Adrenal gland (tissue), 9 donors: ENCODE measurements at regions not wholly inside any gene's neighbourhood (a gene's known extent, or its start where the extent isn't known, plus 50 kb on each side); places are given as distances from the start of the nearest gene placed in this dataset.

Experiments
- DNase-seq, 7 donors: peaks; one replicate each; pipeline ENCODE4 v3.0.0-alpha.2; 2019 to 2020
- H3K27ac ChIP-seq, 5 donors: fragments of 200-600 bp; sonication (generic) in 4 of 5; 1 replicate in 3 of 5; 2 replicates in 2 of 5; pipeline versions ENCODE4 v1.5.1 to v1.8.0; 2016 to 2020; ENCODE audit warnings: mild to moderate bottlenecking in 1 of 5
- H3K27me3 ChIP-seq: fragments of 200-600 bp; 2 replicates; pipeline ENCODE4 v1.8.0; 2021
- H3K36me3 ChIP-seq, 2 donors: fragments of 200-600 bp; replicated peaks in 1 of 2; 1 replicate in 1 of 2; 2 replicates in 1 of 2; pipeline versions ENCODE4 v1.5.1 to v1.8.0; 2018 to 2022
- H3K4me1 ChIP-seq, 2 donors: fragments of 200-600 bp; replicated peaks in 1 of 2; 1 replicate in 1 of 2; 2 replicates in 1 of 2; pipeline versions ENCODE4 v1.5.1 to v1.8.0; 2018 to 2021
- H3K4me3 ChIP-seq, 4 donors: fragments of 200-600 bp; sonication (generic) in 3 of 4; one replicate each; pipeline ENCODE4 v1.5.1; 2016 to 2018
- H3K9me3 ChIP-seq, 3 donors: fragments of 200-600 bp; sonication (generic) in 1 of 3; replicated peaks in 1 of 3; 1 replicate in 2 of 3; 2 replicates in 1 of 3; pipeline versions ENCODE4 v1.5.1 to v1.8.0; 2016 to 2021
- POLR2A ChIP-seq, 2 donors: fragments of 450-650 bp; IDR thresholded peaks; one replicate each; pipeline ENCODE4 v1.6.1; 2017; ENCODE audit warnings: antibody characterized with exemption in 2 of 2, mild to moderate bottlenecking in 2 of 2, moderate library complexity in 1 of 2
- WGBS, 4 donors: extraction: QIAGEN DNeasy Blood & Tissue Kit in 2 of 4; methylation state at CpG; one replicate each; pipeline versions ENCODE4 v1.1.5 to v1.1.7; 2013 to 2017; 5-methylcytosine and 5-hydroxymethylcytosine counted together
- intact Hi-C, 2 donors: fragments of 100-400 bp; cut with DNase I; formaldehyde crosslinking; loops; one replicate each; pipeline versions ENCODE4 v1.14.1 to v1.15.0; 2022 to 2023
- TF ChIP-seq, protein P1 (sequence below), 6 experiments: fragments of 450-650 bp in 4 of 6; fragments of 200-600 bp in 2 of 6; sonication (generic) in 1 of 6; IDR thresholded peaks; 1 replicate in 5 of 6; 2 replicates in 1 of 6; pipeline versions ENCODE4 v1.5.1 to v1.8.0; 2016 to 2021; ENCODE audit warnings: antibody characterized with exemption in 6 of 6, mild to moderate bottlenecking in 2 of 6, moderate library complexity in 1 of 6
- donor health status: healthy with polysubstance abuse.
- donor health status: Bipolar disorder and iron deficiency.
- donor health status: DM: yes; HTN: yes; CAD: no.
- donor health status: DM: no; HTN: no; CAD: no.
- donor health status: DM: no; HTN: no; CAD: no.

DNA sequence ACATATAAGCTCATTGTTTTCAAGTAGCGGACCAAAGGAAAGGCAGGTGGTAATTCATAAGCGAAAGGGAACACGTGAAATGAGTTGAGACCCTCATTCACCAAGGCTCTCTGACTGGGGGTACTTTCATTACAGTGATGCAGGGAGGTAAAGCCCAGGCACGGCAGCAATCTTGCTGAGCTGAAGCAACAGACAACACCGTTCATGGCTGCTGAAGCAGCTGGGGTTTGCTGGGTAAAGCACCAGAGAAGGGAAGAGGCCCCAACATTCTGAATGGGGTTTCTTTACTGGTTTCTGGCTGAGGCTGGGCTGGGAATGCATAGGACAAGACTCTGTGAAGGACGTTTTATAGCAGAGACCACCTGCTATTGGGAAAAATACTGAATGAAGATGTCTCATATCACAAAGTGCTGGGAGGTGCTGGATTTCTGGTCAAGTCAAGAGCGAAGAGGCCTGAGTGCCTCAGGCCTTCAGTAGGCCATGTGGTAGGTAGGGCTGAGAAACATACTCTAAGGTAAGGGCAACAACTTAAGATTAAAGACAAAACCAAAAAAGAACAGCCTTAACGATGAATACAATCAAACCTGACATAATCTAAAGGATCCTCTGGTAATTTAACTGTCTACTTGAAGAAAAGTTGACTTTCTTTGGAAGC is 324.7 kb upstream of the PIK3C3 start:
- Histone ChIP-seq H3K4me3 (no peak overlapping the region), H3K9me3 (no peaks in the 10 kb centered on the region), H3K27me3 (no peaks in the 10 kb centered on the region), H3K27ac (no peak overlapping the region), H3K4me1 (no peaks in the 10 kb centered on the region), H3K36me3 (no peaks in the 10 kb centered on the region)
- 81 to 87% (median 84%) methylated on average over 8 of the region's 8 CpGs for WGBS, 4 donors
- intact Hi-C loops = no loop called here
- no peak for DNase-seq
- no peak for TF ChIP-seq POLR2A (IDR thresholded peaks at IDR 0.05)
- TF ChIP-seq, protein P1, sequence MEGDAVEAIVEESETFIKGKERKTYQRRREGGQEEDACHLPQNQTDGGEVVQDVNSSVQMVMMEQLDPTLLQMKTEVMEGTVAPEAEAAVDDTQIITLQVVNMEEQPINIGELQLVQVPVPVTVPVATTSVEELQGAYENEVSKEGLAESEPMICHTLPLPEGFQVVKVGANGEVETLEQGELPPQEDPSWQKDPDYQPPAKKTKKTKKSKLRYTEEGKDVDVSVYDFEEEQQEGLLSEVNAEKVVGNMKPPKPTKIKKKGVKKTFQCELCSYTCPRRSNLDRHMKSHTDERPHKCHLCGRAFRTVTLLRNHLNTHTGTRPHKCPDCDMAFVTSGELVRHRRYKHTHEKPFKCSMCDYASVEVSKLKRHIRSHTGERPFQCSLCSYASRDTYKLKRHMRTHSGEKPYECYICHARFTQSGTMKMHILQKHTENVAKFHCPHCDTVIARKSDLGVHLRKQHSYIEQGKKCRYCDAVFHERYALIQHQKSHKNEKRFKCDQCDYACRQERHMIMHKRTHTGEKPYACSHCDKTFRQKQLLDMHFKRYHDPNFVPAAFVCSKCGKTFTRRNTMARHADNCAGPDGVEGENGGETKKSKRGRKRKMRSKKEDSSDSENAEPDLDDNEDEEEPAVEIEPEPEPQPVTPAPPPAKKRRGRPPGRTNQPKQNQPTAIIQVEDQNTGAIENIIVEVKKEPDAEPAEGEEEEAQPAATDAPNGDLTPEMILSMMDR (IDR thresholded peaks at IDR 0.05) = no peak

DNA sequence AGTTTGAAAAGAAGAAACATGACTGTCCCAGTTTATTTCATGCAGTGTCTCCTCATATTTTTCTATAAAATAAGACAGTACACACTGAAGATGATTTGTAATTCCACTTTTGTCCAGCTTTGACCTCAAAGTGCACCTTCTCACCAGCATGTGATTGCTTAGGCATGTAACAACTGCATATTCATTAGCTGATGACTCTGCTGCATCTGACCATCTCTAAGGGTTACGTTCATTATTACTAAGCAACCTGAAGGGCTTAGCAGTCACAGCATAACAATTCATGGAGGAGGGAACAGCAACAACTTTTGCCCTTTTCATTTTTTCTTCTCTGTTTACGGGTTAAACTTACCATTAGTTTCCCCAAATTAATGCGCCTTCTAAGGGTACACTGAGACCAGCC is 330.6 kb upstream of the PIK3C3 start:
- no peak for DNase-seq
- Histone ChIP-seq H3K4me1 (no peaks in the 10 kb centered on the region), H3K27me3 (no peaks in the 10 kb centered on the region), H3K4me3 (no peak overlapping the region), H3K9me3 (no peaks in the 10 kb centered on the region), H3K36me3 (no peaks in the 10 kb centered on the region), H3K27ac (no peak overlapping the region)
- TF ChIP-seq, protein P1 (IDR thresholded peaks at IDR 0.05) = no peak
- no peak for TF ChIP-seq POLR2A (IDR thresholded peaks at IDR 0.05)
- intact Hi-C loops = no loop called here
- WGBS, 4 donors = 84 to 91% (median 89%) methylated on average over 3 of the region's 3 CpGs

DNA sequence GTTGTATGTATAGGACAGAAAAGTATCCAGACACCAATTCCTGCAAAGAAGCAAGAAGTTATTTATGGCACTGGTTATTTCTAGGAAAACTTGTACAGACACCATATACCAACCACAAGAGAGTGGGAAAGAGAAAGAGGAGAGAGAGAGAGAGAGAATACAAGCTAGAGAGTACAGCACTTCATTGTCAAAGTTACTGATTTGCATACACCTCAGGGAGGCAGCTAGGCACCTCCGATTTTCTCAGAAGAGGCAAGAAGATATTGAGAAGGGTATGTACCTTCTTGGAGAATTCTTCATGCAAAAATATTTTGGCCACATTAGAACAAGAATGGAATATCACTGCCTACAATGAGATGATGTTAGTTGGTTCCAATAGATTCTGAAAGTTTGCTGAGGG is 333.9 kb upstream of the PIK3C3 start:
- Histone ChIP-seq H3K9me3 (no peaks in the 10 kb centered on the region), H3K36me3 (no peaks in the 10 kb centered on the region), H3K4me3 (no peak overlapping the region), H3K4me1 (no peaks in the 10 kb centered on the region), H3K27me3 (no peaks in the 10 kb centered on the region), H3K27ac (no peak overlapping the region)
- WGBS, 4 donors = 45 to 64% (median 55%) methylated on average over 1 of the region's 1 CpG
- DNase-seq = no peak
- no peak for TF ChIP-seq POLR2A (IDR thresholded peaks at IDR 0.05)
- TF ChIP-seq, protein P1 (IDR thresholded peaks at IDR 0.05) = no peak
- intact Hi-C loops = no loop called here

DNA sequence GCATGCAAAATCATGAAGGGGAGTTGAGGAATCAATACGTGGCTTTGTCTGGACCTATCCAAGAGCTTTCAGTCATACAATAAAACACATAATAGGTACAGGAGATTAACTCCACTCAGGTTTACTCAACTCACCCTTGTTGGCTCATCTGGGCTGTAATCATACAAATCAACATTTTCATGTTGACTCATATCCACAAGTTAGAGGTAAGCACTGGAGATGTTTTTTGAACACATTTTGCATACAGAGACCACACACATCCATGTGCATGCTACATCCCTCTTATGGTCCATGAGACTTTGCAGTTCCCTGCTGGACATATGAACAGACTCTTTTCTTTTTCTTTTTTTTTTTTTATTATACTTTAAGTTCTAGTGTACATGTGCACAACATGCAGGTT is 336.9 kb upstream of the PIK3C3 start:
- WGBS, 4 donors = 54 to 67% (median 62%) methylated on average over 1 of the region's 1 CpG
- H3K9me3 ChIP-seq = no peaks in the 10 kb centered on the region
- no peaks in the 10 kb centered on the region for H3K27me3 ChIP-seq
- intact Hi-C loops = no loop called here
- no peak for DNase-seq
- H3K27ac ChIP-seq = no peak overlapping the region
- H3K4me3 ChIP-seq = no peak overlapping the region
- no peak for TF ChIP-seq POLR2A (IDR thresholded peaks at IDR 0.05)
- TF ChIP-seq, protein P1 (IDR thresholded peaks at IDR 0.05) = no peak
- no peaks in the 10 kb centered on the region for H3K36me3 ChIP-seq
- H3K4me1 ChIP-seq = no peaks in the 10 kb centered on the region
